Breast epithelium (tissue), 4 donors: ENCODE measurements at regions not wholly inside any gene's neighbourhood (a gene's known extent, or its start where the extent isn't known, plus 50 kb on each side); places are given as distances from the start of the nearest gene placed in this dataset.

Source experiments
- DNase-seq, 2 donors: peaks; one replicate each; pipeline ENCODE4 v3.0.0-alpha.2; 2019; ENCODE audit warnings: low spot score in 2 of 2
- H3K27ac ChIP-seq, 2 donors: fragments of 200-600 bp; sonication (generic) in 1 of 2; one replicate each; pipeline ENCODE4 v1.5.1; 2016 to 2019; ENCODE audit warnings: mild to moderate bottlenecking in 1 of 2
- H3K27me3 ChIP-seq, 2 donors: fragments of 200-600 bp; sonication (generic) in 1 of 2; one replicate each; pipeline versions ENCODE4 v1.5.1 to v1.6.0; 2017 to 2019; ENCODE audit warnings: control low read depth in 1 of 2, mild to moderate bottlenecking in 1 of 2
- H3K36me3 ChIP-seq: fragments of 200-600 bp; one replicate; pipeline ENCODE4 v1.5.1; 2019
- H3K4me1 ChIP-seq, 2 donors: fragments of 200-600 bp; sonication (generic); one replicate each; pipeline ENCODE4 v1.5.1; 2016 to 2019; ENCODE audit warnings: control low read depth in 1 of 2
- H3K4me3 ChIP-seq, 3 donors: fragments of 200-600 bp; sonication (generic); 1 replicate in 2 of 3; 2 replicates in 1 of 3; pipeline ENCODE4 v1.5.1; 2016 to 2019; ENCODE audit warnings: mild to moderate bottlenecking in 3 of 3, moderate library complexity in 2 of 3
- H3K9me3 ChIP-seq, 2 donors: fragments of 200-600 bp; sonication (generic) in 1 of 2; one replicate each; pipeline ENCODE4 v1.5.1; 2016 to 2019; ENCODE audit warnings: control low read depth in 1 of 2
- POLR2A ChIP-seq: fragments of 450-650 bp; IDR thresholded peaks from one replicate; pipeline ENCODE4 v1.6.1; 2016; ENCODE audit warnings: antibody characterized with exemption, mild to moderate bottlenecking, moderate library complexity
- POLR2AphosphoS5 ChIP-seq, 3 donors: sonication (generic); formaldehyde crosslinking; IDR thresholded peaks; one replicate each; pipeline ENCODE4 v1.6.1; 2017; ENCODE audit warnings: antibody characterized with exemption in 3 of 3
- intact Hi-C: fragments of 100-400 bp; cut with DNase I; formaldehyde crosslinking; loops from one replicate; pipeline ENCODE4 v1.15.1; 2023; ENCODE audit warnings: low total_unique reads
- TF ChIP-seq, protein P1 (sequence below), 3 donors: fragments of 450-650 bp; IDR thresholded peaks; one replicate each; pipeline ENCODE4 v1.5.1; 2016 to 2017; ENCODE audit warnings: antibody characterized with exemption in 3 of 3, mild to moderate bottlenecking in 3 of 3, moderate library complexity in 3 of 3

GRCh38 chr6:11430036-11430435 is 107.5 kb upstream of the TMEM170B start:
- Histone ChIP-seq H3K4me1 (no peaks in the 10 kb centered on the region), H3K9me3 (no peaks in the 10 kb centered on the region), H3K27me3 (no peaks in the 10 kb centered on the region), H3K27ac (peak overlapping the region in 1 of 2 donors; percentile 5), H3K36me3 (no peaks in the 10 kb centered on the region), H3K4me3 (no peak overlapping the region)
- TF ChIP-seq, protein P1, sequence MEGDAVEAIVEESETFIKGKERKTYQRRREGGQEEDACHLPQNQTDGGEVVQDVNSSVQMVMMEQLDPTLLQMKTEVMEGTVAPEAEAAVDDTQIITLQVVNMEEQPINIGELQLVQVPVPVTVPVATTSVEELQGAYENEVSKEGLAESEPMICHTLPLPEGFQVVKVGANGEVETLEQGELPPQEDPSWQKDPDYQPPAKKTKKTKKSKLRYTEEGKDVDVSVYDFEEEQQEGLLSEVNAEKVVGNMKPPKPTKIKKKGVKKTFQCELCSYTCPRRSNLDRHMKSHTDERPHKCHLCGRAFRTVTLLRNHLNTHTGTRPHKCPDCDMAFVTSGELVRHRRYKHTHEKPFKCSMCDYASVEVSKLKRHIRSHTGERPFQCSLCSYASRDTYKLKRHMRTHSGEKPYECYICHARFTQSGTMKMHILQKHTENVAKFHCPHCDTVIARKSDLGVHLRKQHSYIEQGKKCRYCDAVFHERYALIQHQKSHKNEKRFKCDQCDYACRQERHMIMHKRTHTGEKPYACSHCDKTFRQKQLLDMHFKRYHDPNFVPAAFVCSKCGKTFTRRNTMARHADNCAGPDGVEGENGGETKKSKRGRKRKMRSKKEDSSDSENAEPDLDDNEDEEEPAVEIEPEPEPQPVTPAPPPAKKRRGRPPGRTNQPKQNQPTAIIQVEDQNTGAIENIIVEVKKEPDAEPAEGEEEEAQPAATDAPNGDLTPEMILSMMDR (IDR thresholded peaks at IDR 0.05): no peak
- TF ChIP-seq POLR2A (no peak), POLR2AphosphoS5 (IDR thresholded peaks at IDR 0.05) (no peak)
- no peak for DNase-seq
- intact Hi-C loops: no loop called here

DNA sequence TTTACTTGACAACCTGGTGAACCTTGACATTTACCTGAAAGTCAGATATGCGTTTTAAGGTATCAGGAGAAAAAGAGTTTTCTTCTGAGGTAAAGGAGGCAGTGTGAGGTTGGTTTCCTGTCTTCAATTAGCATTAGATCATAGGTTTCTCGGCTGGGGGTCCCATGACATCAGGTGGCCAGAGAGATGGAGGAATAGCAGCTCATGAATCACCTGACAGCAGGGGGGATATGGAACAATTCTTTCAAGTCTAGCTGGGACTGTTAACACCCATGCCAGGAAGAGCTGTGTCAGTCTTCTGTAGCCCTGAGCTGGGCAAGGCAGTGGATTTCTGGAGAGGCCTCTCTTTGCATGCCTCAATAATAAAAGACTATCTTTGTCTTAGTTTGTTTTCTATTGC is 108.0 kb upstream of the TMEM170B start:
- TF ChIP-seq POLR2A (no peak), POLR2AphosphoS5 (IDR thresholded peaks at IDR 0.05) (no peak)
- TF ChIP-seq, protein P1 (IDR thresholded peaks at IDR 0.05): no peak
- intact Hi-C loops: no loop called here
- H3K4me1 ChIP-seq: no peaks in the 10 kb centered on the region
- peak overlapping the region; percentile 33 to 66 for H3K27ac ChIP-seq
- H3K36me3 ChIP-seq: no peaks in the 10 kb centered on the region
- H3K9me3 ChIP-seq: no peaks in the 10 kb centered on the region
- no peaks in the 10 kb centered on the region for H3K27me3 ChIP-seq
- no peak overlapping the region for H3K4me3 ChIP-seq
- no peak for DNase-seq

DNA sequence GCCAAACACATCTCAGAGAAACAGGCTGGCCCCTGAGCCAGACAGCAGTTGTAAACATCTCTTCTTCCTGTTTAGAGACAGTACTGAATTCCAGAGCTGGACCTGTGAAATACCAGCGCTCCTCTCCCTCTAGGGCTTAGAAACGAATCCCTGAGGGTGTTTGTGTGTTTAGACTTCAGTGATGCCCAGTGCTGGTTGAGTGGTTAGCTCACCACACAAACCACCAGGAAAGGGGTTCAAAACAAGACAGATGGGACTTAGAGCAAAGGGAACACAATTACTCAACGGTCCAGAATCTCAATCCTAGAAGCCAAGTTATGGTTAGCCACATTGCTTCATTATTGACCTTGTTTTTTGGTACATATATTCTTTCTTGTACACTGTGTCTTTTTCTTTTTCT is 108.7 kb upstream of the TMEM170B start:
- peak overlapping the region; percentile 66 to 74 for H3K27ac ChIP-seq
- no peaks in the 10 kb centered on the region for H3K9me3 ChIP-seq
- H3K36me3 ChIP-seq: no peaks in the 10 kb centered on the region
- intact Hi-C loops: no loop called here
- no peaks in the 10 kb centered on the region for H3K4me1 ChIP-seq
- peak in 1 of 3 donors; percentile 26 for TF ChIP-seq POLR2AphosphoS5 (IDR thresholded peaks at IDR 0.05)
- TF ChIP-seq, protein P1 (IDR thresholded peaks at IDR 0.05): no peak
- H3K27me3 ChIP-seq: no peaks in the 10 kb centered on the region
- no peak for DNase-seq
- no peak overlapping the region for H3K4me3 ChIP-seq

- H3K9me3 ChIP-seq: no peaks in the 10 kb centered on the region
- TF ChIP-seq POLR2AphosphoS5 (IDR thresholded peaks at IDR 0.05): no peak
- no peak for TF ChIP-seq POLR2A
- TF ChIP-seq, protein P1 (IDR thresholded peaks at IDR 0.05): no peak
- peak overlapping the region; percentile 66 to 74 for H3K27ac ChIP-seq
- no peak overlapping the region for H3K4me3 ChIP-seq
- no peaks in the 10 kb centered on the region for H3K36me3 ChIP-seq
- DNase-seq: no peak
- intact Hi-C loops: no loop called here
- H3K4me1 ChIP-seq: no peaks in the 10 kb centered on the region
- no peaks in the 10 kb centered on the region for H3K27me3 ChIP-seq
Observed at GRCh38 chr6:11428371-11428770, 109.2 kb upstream of the TMEM170B start.

- no peak for TF ChIP-seq POLR2AphosphoS5 (IDR thresholded peaks at IDR 0.05)
- TF ChIP-seq POLR2A: no peak
- TF ChIP-seq, protein P1 (IDR thresholded peaks at IDR 0.05): no peak
- Histone ChIP-seq H3K36me3 (no peaks in the 10 kb centered on the region), H3K4me1 (no peaks in the 10 kb centered on the region), H3K9me3 (no peaks in the 10 kb centered on the region), H3K27me3 (no peaks in the 10 kb centered on the region), H3K4me3 (no peak overlapping the region), H3K27ac (peak overlapping the region; percentile 66 to 74)
- DNase-seq: no peak
- intact Hi-C loops: no loop called here
Observed at GRCh38 chr6:11427723-11428245, 109.8 kb upstream of the TMEM170B start.
